ENCODE measurements at regions not wholly inside any gene's neighbourhood (a gene's known extent, or its start where the extent isn't known, plus 50 kb on each side); places are given as distances from the start of the nearest gene placed in this dataset.
"Not testable (repeated sequence)": the region's sequence is repeated elsewhere in the genome, so short reads cannot be mapped to it uniquely, and the experiment has no call there.

GRCh38 chr1:121019715-121020349 is 130.3 kb downstream of the PPIAL4A start:
- H3K9me3 Mint-ChIP-seq; H3K27me3 Mint-ChIP-seq (ENCODE audit: low read depth in 2 of 2); H3K36me3 ChIP-seq (ENCODE audit: control insufficient read depth, insufficient read depth, low read length); H3K27ac ChIP-seq (ENCODE audit: low read length); H3K4me1 ChIP-seq (ENCODE audit: control insufficient read depth, insufficient read depth, low read length); H3K4me1 Mint-ChIP-seq; H3K9me3 ChIP-seq (ENCODE audit: control insufficient read depth, insufficient read depth, low read length); H3K27ac Mint-ChIP-seq; intact Hi-C loops (cut with micrococcal nuclease); H3K4me3 ChIP-seq (ENCODE audit: low read length); H3K4me3 Mint-ChIP-seq; H3K27me3 ChIP-seq (ENCODE audit: control insufficient read depth, insufficient read depth, low read length); DNase-seq; H3K36me3 Mint-ChIP-seq: not testable (repeated sequence)
- ATAC-seq, result peak in 1 of 3 donors; percentile 50
- WGBS (ENCODE audit: insufficient coverage), result no CpG with 5 or more reads among the region's 17 CpGs

- H3K4me1 Mint-ChIP-seq; intact Hi-C loops (cut with micrococcal nuclease); H3K27ac ChIP-seq (ENCODE audit: low read length); H3K27me3 Mint-ChIP-seq (ENCODE audit: low read depth in 2 of 2); H3K4me3 ChIP-seq (ENCODE audit: low read length); H3K36me3 Mint-ChIP-seq; H3K27me3 ChIP-seq (ENCODE audit: control insufficient read depth, insufficient read depth, low read length); H3K9me3 ChIP-seq (ENCODE audit: control insufficient read depth, insufficient read depth, low read length); H3K4me1 ChIP-seq (ENCODE audit: control insufficient read depth, insufficient read depth, low read length); H3K36me3 ChIP-seq (ENCODE audit: control insufficient read depth, insufficient read depth, low read length); H3K9me3 Mint-ChIP-seq: not testable (repeated sequence)
- peak overlapping the region; percentile 53 for H3K4me3 Mint-ChIP-seq
- H3K27ac Mint-ChIP-seq, result peak overlapping the region in 1 of 2 donors; percentile 47
- peak in 1 of 3 donors; percentile 32 for ATAC-seq
- 23% methylated on average over 13 of the region's 37 CpGs for WGBS (ENCODE audit: insufficient coverage)
- peak in 1 of 2 donors; percentile 59 for DNase-seq
These were observed 131.0 kb downstream of the PPIAL4A start for GRCh38 chr1:121020350-121021236.

- H3K9me3 ChIP-seq (ENCODE audit: control insufficient read depth, insufficient read depth, low read length); H3K36me3 ChIP-seq (ENCODE audit: control insufficient read depth, insufficient read depth, low read length); H3K4me1 Mint-ChIP-seq; H3K4me3 ChIP-seq (ENCODE audit: low read length); ATAC-seq; H3K9me3 Mint-ChIP-seq; H3K4me3 Mint-ChIP-seq; DNase-seq; H3K36me3 Mint-ChIP-seq; H3K27ac Mint-ChIP-seq; H3K27ac ChIP-seq (ENCODE audit: low read length); H3K27me3 ChIP-seq (ENCODE audit: control insufficient read depth, insufficient read depth, low read length); H3K4me1 ChIP-seq (ENCODE audit: control insufficient read depth, insufficient read depth, low read length); intact Hi-C loops (cut with micrococcal nuclease); H3K27me3 Mint-ChIP-seq (ENCODE audit: low read depth in 2 of 2): not testable (repeated sequence)
- 83% methylated on average over 3 of the region's 6 CpGs for WGBS (ENCODE audit: insufficient coverage)
These were observed 132.1 kb downstream of the PPIAL4A start for GRCh38 chr1:121021716-121022115.

GRCh38 chr1:121032878-121033494 is 143.4 kb downstream of the PPIAL4A start:
- DNase-seq; H3K27me3 ChIP-seq (ENCODE audit: control insufficient read depth, insufficient read depth, low read length); H3K9me3 ChIP-seq (ENCODE audit: control insufficient read depth, insufficient read depth, low read length); ATAC-seq; H3K4me1 ChIP-seq (ENCODE audit: control insufficient read depth, insufficient read depth, low read length); H3K27me3 Mint-ChIP-seq (ENCODE audit: low read depth in 2 of 2); H3K4me3 ChIP-seq (ENCODE audit: low read length); H3K27ac ChIP-seq (ENCODE audit: low read length); H3K9me3 Mint-ChIP-seq; H3K27ac Mint-ChIP-seq; intact Hi-C loops (cut with micrococcal nuclease); H3K36me3 ChIP-seq (ENCODE audit: control insufficient read depth, insufficient read depth, low read length); H3K36me3 Mint-ChIP-seq; H3K4me1 Mint-ChIP-seq; H3K4me3 Mint-ChIP-seq: not testable (repeated sequence)
- WGBS (ENCODE audit: insufficient coverage), result 0% methylated on average over 1 of the region's 3 CpGs

- H3K27me3 Mint-ChIP-seq (ENCODE audit: low read depth in 2 of 2); H3K9me3 Mint-ChIP-seq; H3K36me3 ChIP-seq (ENCODE audit: control insufficient read depth, insufficient read depth, low read length); H3K4me3 Mint-ChIP-seq; ATAC-seq; DNase-seq; H3K27ac Mint-ChIP-seq; H3K36me3 Mint-ChIP-seq; H3K4me1 Mint-ChIP-seq; H3K4me1 ChIP-seq (ENCODE audit: control insufficient read depth, insufficient read depth, low read length); H3K4me3 ChIP-seq (ENCODE audit: low read length); H3K27ac ChIP-seq (ENCODE audit: low read length); H3K27me3 ChIP-seq (ENCODE audit: control insufficient read depth, insufficient read depth, low read length); H3K9me3 ChIP-seq (ENCODE audit: control insufficient read depth, insufficient read depth, low read length); intact Hi-C loops (cut with micrococcal nuclease): not testable (repeated sequence)
- no CpG with 5 or more reads among the region's 4 CpGs for WGBS (ENCODE audit: insufficient coverage)
These were observed 147.2 kb downstream of the PPIAL4A start for GRCh38 chr1:121036792-121037191.

GRCh38 chr1:121040974-121041373 is 143.2 kb downstream of the FAM72B start:
- H3K27me3 Mint-ChIP-seq (ENCODE audit: low read depth in 2 of 2); H3K9me3 Mint-ChIP-seq; H3K36me3 Mint-ChIP-seq; H3K27ac Mint-ChIP-seq; H3K4me3 Mint-ChIP-seq; H3K4me1 Mint-ChIP-seq; DNase-seq; H3K36me3 ChIP-seq (ENCODE audit: control insufficient read depth, insufficient read depth, low read length); H3K9me3 ChIP-seq (ENCODE audit: control insufficient read depth, insufficient read depth, low read length); H3K27ac ChIP-seq (ENCODE audit: low read length); H3K4me3 ChIP-seq (ENCODE audit: low read length); H3K27me3 ChIP-seq (ENCODE audit: control insufficient read depth, insufficient read depth, low read length); ATAC-seq; H3K4me1 ChIP-seq (ENCODE audit: control insufficient read depth, insufficient read depth, low read length); intact Hi-C loops (cut with micrococcal nuclease): not testable (repeated sequence)
- WGBS (ENCODE audit: insufficient coverage), result no CpG with 5 or more reads among the region's 4 CpGs

GRCh38 chr1:121041497-121041896 is 142.6 kb downstream of the FAM72B start:
- H3K9me3 ChIP-seq (ENCODE audit: control insufficient read depth, insufficient read depth, low read length); intact Hi-C loops (cut with micrococcal nuclease); H3K27me3 ChIP-seq (ENCODE audit: control insufficient read depth, insufficient read depth, low read length); H3K9me3 Mint-ChIP-seq; H3K4me1 ChIP-seq (ENCODE audit: control insufficient read depth, insufficient read depth, low read length); H3K4me3 Mint-ChIP-seq; H3K27me3 Mint-ChIP-seq (ENCODE audit: low read depth in 2 of 2); H3K36me3 ChIP-seq (ENCODE audit: control insufficient read depth, insufficient read depth, low read length); H3K4me3 ChIP-seq (ENCODE audit: low read length); H3K27ac ChIP-seq (ENCODE audit: low read length); H3K27ac Mint-ChIP-seq; ATAC-seq; H3K4me1 Mint-ChIP-seq; DNase-seq; H3K36me3 Mint-ChIP-seq: not testable (repeated sequence)
- WGBS (ENCODE audit: insufficient coverage), result no CpG with 5 or more reads among the region's 3 CpGs

Measured in natural killer cell (primary cell).